ENCODE measurements at regions not wholly inside any gene's neighbourhood (a gene's known extent, or its start where the extent isn't known, plus 50 kb on each side); places are given as distances from the start of the nearest gene placed in this dataset.

DNA sequence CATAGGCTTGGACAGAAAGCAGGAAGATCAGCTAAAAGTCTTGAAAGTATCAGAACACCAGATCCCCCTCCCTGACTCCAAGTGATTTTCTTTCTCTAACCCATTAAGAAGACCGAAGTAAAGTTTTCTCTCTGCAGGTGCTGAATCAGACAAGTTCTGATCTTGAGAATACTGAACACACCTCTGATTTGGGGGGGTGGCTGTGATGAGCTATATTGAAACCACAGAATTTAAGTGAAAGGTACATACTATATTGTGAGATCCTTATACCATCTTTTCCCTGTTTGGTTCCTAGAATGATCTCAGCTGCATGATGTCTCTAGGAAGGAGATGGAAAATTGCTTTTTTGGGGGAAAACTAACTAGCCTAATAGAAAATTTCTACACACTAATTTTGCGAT is 196.0 kb downstream of the DIPK2A start:
- 92% methylated on average over 2 of the region's 2 CpGs for WGBS
- no peak for TF ChIP-seq HNF4G (IDR thresholded peaks at IDR 0.05)
- TF ChIP-seq, protein P1, sequence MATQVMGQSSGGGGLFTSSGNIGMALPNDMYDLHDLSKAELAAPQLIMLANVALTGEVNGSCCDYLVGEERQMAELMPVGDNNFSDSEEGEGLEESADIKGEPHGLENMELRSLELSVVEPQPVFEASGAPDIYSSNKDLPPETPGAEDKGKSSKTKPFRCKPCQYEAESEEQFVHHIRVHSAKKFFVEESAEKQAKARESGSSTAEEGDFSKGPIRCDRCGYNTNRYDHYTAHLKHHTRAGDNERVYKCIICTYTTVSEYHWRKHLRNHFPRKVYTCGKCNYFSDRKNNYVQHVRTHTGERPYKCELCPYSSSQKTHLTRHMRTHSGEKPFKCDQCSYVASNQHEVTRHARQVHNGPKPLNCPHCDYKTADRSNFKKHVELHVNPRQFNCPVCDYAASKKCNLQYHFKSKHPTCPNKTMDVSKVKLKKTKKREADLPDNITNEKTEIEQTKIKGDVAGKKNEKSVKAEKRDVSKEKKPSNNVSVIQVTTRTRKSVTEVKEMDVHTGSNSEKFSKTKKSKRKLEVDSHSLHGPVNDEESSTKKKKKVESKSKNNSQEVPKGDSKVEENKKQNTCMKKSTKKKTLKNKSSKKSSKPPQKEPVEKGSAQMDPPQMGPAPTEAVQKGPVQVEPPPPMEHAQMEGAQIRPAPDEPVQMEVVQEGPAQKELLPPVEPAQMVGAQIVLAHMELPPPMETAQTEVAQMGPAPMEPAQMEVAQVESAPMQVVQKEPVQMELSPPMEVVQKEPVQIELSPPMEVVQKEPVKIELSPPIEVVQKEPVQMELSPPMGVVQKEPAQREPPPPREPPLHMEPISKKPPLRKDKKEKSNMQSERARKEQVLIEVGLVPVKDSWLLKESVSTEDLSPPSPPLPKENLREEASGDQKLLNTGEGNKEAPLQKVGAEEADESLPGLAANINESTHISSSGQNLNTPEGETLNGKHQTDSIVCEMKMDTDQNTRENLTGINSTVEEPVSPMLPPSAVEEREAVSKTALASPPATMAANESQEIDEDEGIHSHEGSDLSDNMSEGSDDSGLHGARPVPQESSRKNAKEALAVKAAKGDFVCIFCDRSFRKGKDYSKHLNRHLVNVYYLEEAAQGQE (IDR thresholded peaks at IDR 0.05), result no peak
- TF ChIP-seq TAF1 (conservative IDR thresholded peaks at IDR 0.05), result no peak
- TF ChIP-seq, protein P2, sequence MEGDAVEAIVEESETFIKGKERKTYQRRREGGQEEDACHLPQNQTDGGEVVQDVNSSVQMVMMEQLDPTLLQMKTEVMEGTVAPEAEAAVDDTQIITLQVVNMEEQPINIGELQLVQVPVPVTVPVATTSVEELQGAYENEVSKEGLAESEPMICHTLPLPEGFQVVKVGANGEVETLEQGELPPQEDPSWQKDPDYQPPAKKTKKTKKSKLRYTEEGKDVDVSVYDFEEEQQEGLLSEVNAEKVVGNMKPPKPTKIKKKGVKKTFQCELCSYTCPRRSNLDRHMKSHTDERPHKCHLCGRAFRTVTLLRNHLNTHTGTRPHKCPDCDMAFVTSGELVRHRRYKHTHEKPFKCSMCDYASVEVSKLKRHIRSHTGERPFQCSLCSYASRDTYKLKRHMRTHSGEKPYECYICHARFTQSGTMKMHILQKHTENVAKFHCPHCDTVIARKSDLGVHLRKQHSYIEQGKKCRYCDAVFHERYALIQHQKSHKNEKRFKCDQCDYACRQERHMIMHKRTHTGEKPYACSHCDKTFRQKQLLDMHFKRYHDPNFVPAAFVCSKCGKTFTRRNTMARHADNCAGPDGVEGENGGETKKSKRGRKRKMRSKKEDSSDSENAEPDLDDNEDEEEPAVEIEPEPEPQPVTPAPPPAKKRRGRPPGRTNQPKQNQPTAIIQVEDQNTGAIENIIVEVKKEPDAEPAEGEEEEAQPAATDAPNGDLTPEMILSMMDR (IDR thresholded peaks at IDR 0.05; ENCODE audit: low read depth, low read length, missing input control), result no peak
- TF ChIP-seq FOXA1 (IDR thresholded peaks at IDR 0.05), result no peak
- no peak for TF ChIP-seq EGR1 (IDR thresholded peaks at IDR 0.05; ENCODE audit: low read depth in 2 of 2)
- H3K27ac ChIP-seq (ENCODE audit: low read depth in 1 of 2, low read length in 2 of 2), result no peak overlapping the region
- no peak for DNase-seq (ENCODE audit: low spot score)
- H3K36me3 ChIP-seq (ENCODE audit: control insufficient read depth in 4 of 4, insufficient read depth in 3 of 4, low read depth in 1 of 4, low read length in 3 of 4), result no peaks in the 10 kb centered on the region
- H3K27me3 ChIP-seq (ENCODE audit: control insufficient read depth in 4 of 4, insufficient read depth in 4 of 4, low read length in 3 of 4), result no peaks in the 10 kb centered on the region
- no peak overlapping the region for H3K9ac ChIP-seq (ENCODE audit: low read depth in 1 of 2, low read length in 2 of 2)
- no peak overlapping the region for H3K4me3 ChIP-seq (ENCODE audit: low read depth in 1 of 3, low read length in 3 of 3)
- no peaks in the 10 kb centered on the region for H3K9me3 ChIP-seq (ENCODE audit: control insufficient read depth in 4 of 4, low read length in 3 of 4)
- H3K4me1 ChIP-seq (ENCODE audit: control insufficient read depth in 4 of 4, insufficient read depth in 4 of 4, low read length in 3 of 4), result peaks cover 0 to 7% (median under 1%) of the 10 kb centered on the region in 4 donors

DNA sequence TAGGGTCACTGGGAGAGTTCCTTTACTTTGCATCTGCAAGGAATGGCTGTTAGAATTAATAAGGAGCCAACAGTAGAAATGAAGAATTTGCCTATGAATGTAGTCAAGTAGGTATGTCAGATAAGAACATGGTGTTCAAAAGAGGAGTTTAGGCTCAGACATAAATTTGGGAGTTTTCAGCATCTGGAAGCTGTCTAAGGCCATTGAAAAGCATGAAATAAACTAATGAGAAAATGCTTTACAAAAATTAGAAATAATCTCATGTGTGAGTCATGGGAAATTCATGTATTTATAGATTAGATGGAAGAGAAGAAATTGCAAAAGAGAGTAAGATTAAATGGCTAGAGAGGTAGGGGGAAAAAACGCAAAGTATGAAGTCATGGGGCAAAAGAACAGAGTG is 201.9 kb downstream of the DIPK2A start:
- Histone ChIP-seq H3K36me3 (ENCODE audit: control insufficient read depth in 4 of 4, insufficient read depth in 3 of 4, low read depth in 1 of 4, low read length in 3 of 4) (no peaks in the 10 kb centered on the region), H3K27ac (ENCODE audit: low read depth in 1 of 2, low read length in 2 of 2) (no peak overlapping the region), H3K9me3 (ENCODE audit: control insufficient read depth in 4 of 4, low read length in 3 of 4) (peaks cover 0 to 4% (median under 1%) of the 10 kb centered on the region in 4 donors), H3K4me1 (ENCODE audit: control insufficient read depth in 4 of 4, insufficient read depth in 4 of 4, low read length in 3 of 4) (no peaks in the 10 kb centered on the region), H3K27me3 (ENCODE audit: control insufficient read depth in 4 of 4, insufficient read depth in 4 of 4, low read length in 3 of 4) (no peaks in the 10 kb centered on the region), H3K9ac (ENCODE audit: low read depth in 1 of 2, low read length in 2 of 2) (no peak overlapping the region), H3K4me3 (ENCODE audit: low read depth in 1 of 3, low read length in 3 of 3) (no peak overlapping the region)
- 93% methylated on average over 1 of the region's 1 CpG for WGBS
- no peak for DNase-seq (ENCODE audit: low spot score)
- no peak for TF ChIP-seq SP1 (IDR thresholded peaks at IDR 0.05)
- no peak for TF ChIP-seq RAD21 (IDR thresholded peaks at IDR 0.05)
- TF ChIP-seq NR2F2 (IDR thresholded peaks at IDR 0.05), result no peak
- TF ChIP-seq YY1 (IDR thresholded peaks at IDR 0.05), result no peak
- no peak for TF ChIP-seq HNF4G (IDR thresholded peaks at IDR 0.05)
- TF ChIP-seq TAF1 (conservative IDR thresholded peaks at IDR 0.05), result no peak
- no peak for TF ChIP-seq FOXA1 (IDR thresholded peaks at IDR 0.05)
- TF ChIP-seq, protein P3, sequence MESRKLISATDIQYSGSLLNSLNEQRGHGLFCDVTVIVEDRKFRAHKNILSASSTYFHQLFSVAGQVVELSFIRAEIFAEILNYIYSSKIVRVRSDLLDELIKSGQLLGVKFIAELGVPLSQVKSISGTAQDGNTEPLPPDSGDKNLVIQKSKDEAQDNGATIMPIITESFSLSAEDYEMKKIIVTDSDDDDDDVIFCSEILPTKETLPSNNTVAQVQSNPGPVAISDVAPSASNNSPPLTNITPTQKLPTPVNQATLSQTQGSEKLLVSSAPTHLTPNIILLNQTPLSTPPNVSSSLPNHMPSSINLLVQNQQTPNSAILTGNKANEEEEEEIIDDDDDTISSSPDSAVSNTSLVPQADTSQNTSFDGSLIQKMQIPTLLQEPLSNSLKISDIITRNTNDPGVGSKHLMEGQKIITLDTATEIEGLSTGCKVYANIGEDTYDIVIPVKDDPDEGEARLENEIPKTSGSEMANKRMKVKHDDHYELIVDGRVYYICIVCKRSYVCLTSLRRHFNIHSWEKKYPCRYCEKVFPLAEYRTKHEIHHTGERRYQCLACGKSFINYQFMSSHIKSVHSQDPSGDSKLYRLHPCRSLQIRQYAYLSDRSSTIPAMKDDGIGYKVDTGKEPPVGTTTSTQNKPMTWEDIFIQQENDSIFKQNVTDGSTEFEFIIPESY (IDR thresholded peaks at IDR 0.05), result no peak
- TF ChIP-seq RXRA (IDR thresholded peaks at IDR 0.05), result no peak
- TF ChIP-seq, protein P4, sequence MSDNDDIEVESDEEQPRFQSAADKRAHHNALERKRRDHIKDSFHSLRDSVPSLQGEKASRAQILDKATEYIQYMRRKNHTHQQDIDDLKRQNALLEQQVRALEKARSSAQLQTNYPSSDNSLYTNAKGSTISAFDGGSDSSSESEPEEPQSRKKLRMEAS (IDR thresholded peaks at IDR 0.05), result no peak
- no peak for TF ChIP-seq JUND (IDR thresholded peaks at IDR 0.05)
